ENCODE measurements at regions not wholly inside any gene's neighbourhood (a gene's known extent, or its start where the extent isn't known, plus 50 kb on each side); places are given as distances from the start of the nearest gene placed in this dataset.

DNA sequence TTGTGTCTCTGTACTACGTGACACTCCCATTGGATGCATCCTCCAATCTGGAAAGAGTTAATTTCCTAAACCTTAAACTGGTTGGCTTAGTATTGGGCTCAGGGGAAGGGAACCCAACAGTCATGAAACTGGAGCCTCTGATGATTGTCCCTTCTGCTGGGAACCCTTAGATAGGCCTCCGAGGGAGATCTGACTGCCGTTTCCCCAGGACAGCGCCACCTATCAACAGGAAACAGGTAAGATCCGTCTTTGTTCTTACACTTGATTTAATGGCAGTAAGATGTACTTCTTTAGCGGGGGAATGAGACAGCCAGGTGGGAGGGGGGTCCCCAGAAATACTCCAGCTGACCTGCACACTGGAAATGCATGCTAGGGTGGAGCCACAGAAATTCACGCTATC lies 1749.6 kb downstream of the SI start:
- no peaks in the 10 kb centered on the region for H3K9me3 ChIP-seq (ENCODE audit: control insufficient read depth, low read depth, low read length)
- H4K8ac ChIP-seq (replicated peaks; ENCODE audit: insufficient read length, low read depth, low read length), result no peak overlapping the region
- TF ChIP-seq CTCF (conservative IDR thresholded peaks at IDR 0.05), result peak; percentile 66
- peaks cover 8 to 18% of the 10 kb centered on the region in 2 experiments for H3K9me3 Mint-ChIP-seq
- no peak overlapping the region for H2AFZ ChIP-seq (ENCODE audit: low read length)
- no peak overlapping the region for H3K9ac ChIP-seq (ENCODE audit: extremely low read depth, insufficient read length, low read length)
- H4K5ac ChIP-seq (ENCODE audit: insufficient read length, low read depth, low read length), result no peak overlapping the region
- H2BK15ac ChIP-seq (ENCODE audit: low read depth, low read length), result no peak overlapping the region
- H3K4me1 Mint-ChIP-seq, result no peaks in the 10 kb centered on the region
- H4K91ac ChIP-seq (ENCODE audit: insufficient read length, low read depth, low read length), result no peak overlapping the region
- no peak overlapping the region for H3K27ac ChIP-seq (ENCODE audit: insufficient read length, low read depth, low read length)
- H3K18ac ChIP-seq (ENCODE audit: insufficient read length, low read depth, low read length), result no peak overlapping the region
- no peak overlapping the region for H2BK20ac ChIP-seq (ENCODE audit: low read depth, low read length, poor library complexity, severe bottlenecking)
- H3K27me3 Mint-ChIP-seq (ENCODE audit: low read depth), result no peaks in the 10 kb centered on the region
- no peaks in the 10 kb centered on the region for H3K79me2 ChIP-seq (ENCODE audit: insufficient read depth, low read length)
- H2BK5ac ChIP-seq (ENCODE audit: insufficient read length, low read length), result no peak overlapping the region
- peak; percentile 67 for DNase-seq
- H3K27ac Mint-ChIP-seq, result no peak overlapping the region
- no peak overlapping the region for H3K4ac ChIP-seq (ENCODE audit: low read depth, low read length)
- H3K4me3 Mint-ChIP-seq, result no peak overlapping the region
- H4K20me1 ChIP-seq (ENCODE audit: control insufficient read depth, insufficient read depth, insufficient read length), result no peaks in the 10 kb centered on the region
- no peak overlapping the region for H2BK12ac ChIP-seq (ENCODE audit: insufficient read length, low read depth, low read length)
- WGBS (ENCODE audit: extremely low coverage, insufficient read length, low lambda C conversion rate), result no CpG with 5 or more reads among the region's 7 CpGs
- no peaks in the 10 kb centered on the region for H3K27me3 ChIP-seq (ENCODE audit: insufficient read depth, low read length)
- no peak overlapping the region for H2AK5ac ChIP-seq (ENCODE audit: insufficient read length, low read length)
- no peaks in the 10 kb centered on the region for H3K23me2 ChIP-seq (ENCODE audit: insufficient read length, low read depth, low read length, poor library complexity, severe bottlenecking)
- H3K4me2 ChIP-seq (ENCODE audit: insufficient read depth, insufficient read length, low read length), result no peak overlapping the region
- peaks cover 4 to 16% (median 8%) of the 10 kb centered on the region in 3 experiments; a peak in 5 of 7 replicates for H3K36me3 Mint-ChIP-seq (ENCODE audit: insufficient read depth in 1 of 3, low read depth in 3 of 3)
- no peak overlapping the region for H2BK120ac ChIP-seq (ENCODE audit: low read depth, low read length, poor library complexity, severe bottlenecking)
- H3K56ac ChIP-seq (ENCODE audit: insufficient read length, low read depth, low read length), result no peak overlapping the region
- no peak overlapping the region for H3K14ac ChIP-seq (ENCODE audit: insufficient read depth, low read length)
- no peak overlapping the region for H3K23ac ChIP-seq (ENCODE audit: insufficient read length, low read depth, low read length)
- no peak overlapping the region for H3T11ph ChIP-seq (ENCODE audit: low read length)
- no peaks in the 10 kb centered on the region for H3K4me1 ChIP-seq (ENCODE audit: insufficient read depth, low read length)
- H3K79me1 ChIP-seq (ENCODE audit: insufficient read depth, low read depth, low read length, poor library complexity, severe bottlenecking), result no peaks in the 10 kb centered on the region
